ENCODE measurements at regions not wholly inside any gene's neighbourhood (a gene's known extent, or its start where the extent isn't known, plus 50 kb on each side); places are given as distances from the start of the nearest gene placed in this dataset.
"Not testable (repeated sequence)": the region's sequence is repeated elsewhere in the genome, so short reads cannot be mapped to it uniquely, and the experiment has no call there.

DNA sequence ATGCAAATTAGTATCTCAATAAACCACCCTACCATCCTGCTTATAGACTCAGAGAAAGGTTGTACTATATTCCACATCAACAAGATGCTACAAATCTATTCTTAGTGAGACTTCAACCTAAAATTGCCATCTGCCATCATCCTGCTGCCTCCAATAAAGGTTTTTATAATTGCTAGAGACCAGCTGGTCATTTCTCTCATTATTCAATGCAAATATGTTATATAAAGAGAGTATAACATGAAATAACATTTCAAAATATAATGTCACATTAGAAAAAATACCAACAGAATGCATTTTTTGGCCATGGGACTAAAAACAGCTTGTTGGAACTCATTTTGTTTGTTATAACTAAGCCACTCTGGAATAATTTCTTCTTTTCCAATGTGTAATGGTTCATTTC lies 247.3 kb downstream of the LRIG3 start:
- no peak overlapping the region for H3K4me3 Mint-ChIP-seq (ENCODE audit: unreplicated experiment)
- no peak overlapping the region for H3K4me3 ChIP-seq (ENCODE audit: low read depth, low read length)
- intact Hi-C loops (cut with micrococcal nuclease; ENCODE audit: unreplicated experiment), result no loop called here

GRCh38 chr12:58677833-58678232 lies 242.5 kb downstream of the LRIG3 start:
- DNase-seq; H3K27me3 Mint-ChIP-seq (ENCODE audit: insufficient read depth, unreplicated experiment); H3K4me3 ChIP-seq (ENCODE audit: low read depth, low read length); intact Hi-C loops (cut with micrococcal nuclease; ENCODE audit: unreplicated experiment); H3K27ac Mint-ChIP-seq (ENCODE audit: unreplicated experiment); CTCF ChIA-PET; BruUV-seq (replicated peaks); H3K36me3 ChIP-seq (ENCODE audit: control insufficient read depth, insufficient read depth, low read length); H3K9me3 ChIP-seq; H3K4me1 Mint-ChIP-seq (ENCODE audit: low read depth, unreplicated experiment); H3K4me1 ChIP-seq; H3K36me3 Mint-ChIP-seq (ENCODE audit: insufficient read depth, unreplicated experiment); POLR2A ChIA-PET; H3K4me3 Mint-ChIP-seq (ENCODE audit: unreplicated experiment); H3K27me3 ChIP-seq (replicated peaks; ENCODE audit: control insufficient read depth, insufficient read depth, low read length): not testable (repeated sequence)
- peaks cover 27% of the 10 kb centered on the region for H3K9me3 Mint-ChIP-seq (ENCODE audit: unreplicated experiment)

More for the DNA sequence above, 247.3 kb downstream of the LRIG3 start:
- Mint-ChIP-seq H3K9me3 (ENCODE audit: unreplicated experiment) (peaks cover 11% of the 10 kb centered on the region), H3K27me3 (ENCODE audit: insufficient read depth, unreplicated experiment) (no peaks in the 10 kb centered on the region), H3K27ac (ENCODE audit: unreplicated experiment) (no peak overlapping the region), H3K36me3 (ENCODE audit: insufficient read depth, unreplicated experiment) (no peaks in the 10 kb centered on the region), H3K4me1 (ENCODE audit: low read depth, unreplicated experiment) (no peaks in the 10 kb centered on the region)
- no peak for DNase-seq
- ChIA-PET CTCF (no interaction called here), POLR2A (no interaction called here)
- Histone ChIP-seq H3K9me3 (peaks cover 1% of the 10 kb centered on the region), H3K27me3 (replicated peaks; ENCODE audit: control insufficient read depth, insufficient read depth, low read length) (no peaks in the 10 kb centered on the region), H3K36me3 (ENCODE audit: control insufficient read depth, insufficient read depth, low read length) (no peaks in the 10 kb centered on the region), H3K4me1 (no peaks in the 10 kb centered on the region)
- BruUV-seq (replicated peaks), result no TSS peak
- TF ChIP-seq CTCF (IDR thresholded peaks at IDR 0.05; ENCODE audit: insufficient read depth in 1 of 2, low read depth in 1 of 2, low read length in 1 of 2, severe bottlenecking in 1 of 2, unreplicated experiment in 1 of 2), result no peak

DNA sequence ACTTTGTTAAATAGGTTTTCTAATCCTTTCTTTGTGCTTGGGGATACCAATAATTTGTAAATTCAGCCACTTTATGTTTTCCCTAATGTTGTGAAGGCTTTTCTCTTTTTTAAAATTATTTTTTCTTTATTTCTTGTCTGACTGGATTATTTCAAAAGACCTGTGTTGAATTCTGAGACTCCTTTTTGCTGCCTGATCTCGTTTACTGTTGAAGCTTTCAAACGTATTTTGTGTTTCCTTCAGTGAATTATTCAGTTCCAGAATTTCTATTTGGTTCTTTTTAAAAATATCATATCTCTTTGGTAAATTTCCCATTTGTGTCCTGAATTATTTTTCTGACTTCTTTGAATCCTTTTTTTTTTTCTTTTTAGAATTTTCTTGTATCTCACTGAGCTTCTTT lies 241.6 kb downstream of the LRIG3 start:
- Histone ChIP-seq H3K27me3 (replicated peaks; ENCODE audit: control insufficient read depth, insufficient read depth, low read length) (no peaks in the 10 kb centered on the region), H3K36me3 (ENCODE audit: control insufficient read depth, insufficient read depth, low read length) (no peaks in the 10 kb centered on the region), H3K4me3 (ENCODE audit: low read depth, low read length) (no peak overlapping the region), H3K4me1 (no peaks in the 10 kb centered on the region), H3K9me3 (peaks cover 9% of the 10 kb centered on the region)
- H3K36me3 Mint-ChIP-seq (ENCODE audit: insufficient read depth, unreplicated experiment), result no peaks in the 10 kb centered on the region
- ChIA-PET POLR2A (no interaction called here), CTCF (no interaction called here)
- H3K4me3 Mint-ChIP-seq (ENCODE audit: unreplicated experiment), result no peak overlapping the region
- no peak overlapping the region for H3K27ac Mint-ChIP-seq (ENCODE audit: unreplicated experiment)
- no TSS peak for BruUV-seq (replicated peaks)
- no peak for DNase-seq
- intact Hi-C loops (cut with micrococcal nuclease; ENCODE audit: unreplicated experiment), result no loop called here
- H3K4me1 Mint-ChIP-seq (ENCODE audit: low read depth, unreplicated experiment), result no peaks in the 10 kb centered on the region
- H3K27me3 Mint-ChIP-seq (ENCODE audit: insufficient read depth, unreplicated experiment), result no peaks in the 10 kb centered on the region
- peaks cover 27% of the 10 kb centered on the region for H3K9me3 Mint-ChIP-seq (ENCODE audit: unreplicated experiment)
- no peak for TF ChIP-seq CTCF (IDR thresholded peaks at IDR 0.05; ENCODE audit: insufficient read depth in 1 of 2, low read depth in 1 of 2, low read length in 1 of 2, severe bottlenecking in 1 of 2, unreplicated experiment in 1 of 2)

DNA sequence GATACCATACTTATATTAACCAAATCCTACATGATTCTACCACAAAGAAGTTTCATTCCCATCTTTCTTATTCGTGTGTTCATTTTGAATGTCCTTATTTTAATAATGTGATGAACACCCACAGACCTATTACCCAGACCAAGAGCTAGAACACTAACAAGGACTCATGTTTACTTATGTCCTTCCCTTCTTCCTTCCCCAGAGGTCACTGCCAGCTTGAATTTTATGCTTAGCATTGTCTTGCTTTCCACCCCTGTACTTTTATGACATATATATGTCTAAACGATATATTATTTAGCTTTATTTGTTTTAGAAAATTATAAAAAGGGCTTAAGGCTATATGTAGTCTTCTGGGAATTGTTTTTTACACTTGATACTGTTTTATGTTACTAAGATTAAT lies 238.6 kb downstream of the LRIG3 start:
- Mint-ChIP-seq H3K9me3 (ENCODE audit: unreplicated experiment) (peaks cover 17% of the 10 kb centered on the region), H3K36me3 (ENCODE audit: insufficient read depth, unreplicated experiment) (no peaks in the 10 kb centered on the region), H3K4me3 (ENCODE audit: unreplicated experiment) (no peak overlapping the region), H3K27ac (ENCODE audit: unreplicated experiment) (no peak overlapping the region), H3K4me1 (ENCODE audit: low read depth, unreplicated experiment) (no peaks in the 10 kb centered on the region), H3K27me3 (ENCODE audit: insufficient read depth, unreplicated experiment) (no peaks in the 10 kb centered on the region)
- no peaks in the 10 kb centered on the region for H3K4me1 ChIP-seq
- peaks cover 9% of the 10 kb centered on the region for H3K9me3 ChIP-seq
- peak in 1 of 2 experiments; percentile 20 for TF ChIP-seq CTCF (IDR thresholded peaks at IDR 0.05; ENCODE audit: insufficient read depth in 1 of 2, low read depth in 1 of 2, low read length in 1 of 2, severe bottlenecking in 1 of 2, unreplicated experiment in 1 of 2)
- no peak overlapping the region for H3K4me3 ChIP-seq (ENCODE audit: low read depth, low read length)
- CTCF ChIA-PET, result no interaction called here
- DNase-seq, result no peak
- H3K27me3 ChIP-seq (replicated peaks; ENCODE audit: control insufficient read depth, insufficient read depth, low read length), result no peaks in the 10 kb centered on the region
- intact Hi-C loops (cut with micrococcal nuclease; ENCODE audit: unreplicated experiment), result loop anchor here (1.0 kb wide), 1 partner anchor 141 kb away; no protein-coding TSS in a partner anchor
- H3K36me3 ChIP-seq (ENCODE audit: control insufficient read depth, insufficient read depth, low read length), result no peaks in the 10 kb centered on the region
- no TSS peak for BruUV-seq (replicated peaks)
- POLR2A ChIA-PET, result no interaction called here
